Activated T-helper 1 cell treated with Interleukin-2 at 50 U/mL for 16 hours (primary cell): ENCODE measurements at regions not wholly inside any gene's neighbourhood (a gene's known extent, or its start where the extent isn't known, plus 50 kb on each side); places are given as distances from the start of the nearest gene placed in this dataset.

Experiments
- DNase-seq: peaks from one replicate; pipeline ENCODE4 v3.0.0-alpha.2; 2020; ENCODE audit warnings: low read depth

GRCh38 chr1:221308534-221309511 lies 429.6 kb downstream of the HLX start:
- DNase-seq = no peak

- no peak for DNase-seq
Observed at GRCh38 chr1:221309723-221310122, 430.5 kb downstream of the HLX start.

- DNase-seq = no peak
Observed at GRCh38 chr1:221310180-221310579, 430.9 kb downstream of the HLX start.

- no peak for DNase-seq
Observed at GRCh38 chr1:221315330-221315729, 426.6 kb downstream of the DUSP10 start.

GRCh38 chr1:221316491-221317056 lies 425.3 kb downstream of the DUSP10 start:
- no peak for DNase-seq

- DNase-seq = no peak
Observed at GRCh38 chr1:221317537-221317936, 424.4 kb downstream of the DUSP10 start.

GRCh38 chr1:221327954-221328353 lies 413.9 kb downstream of the DUSP10 start:
- no peak for DNase-seq

GRCh38 chr1:221328371-221328770 lies 413.5 kb downstream of the DUSP10 start:
- no peak for DNase-seq

- no peak for DNase-seq
Observed at GRCh38 chr1:221331273-221332183, 410.4 kb downstream of the DUSP10 start.

GRCh38 chr1:221334062-221334461 lies 407.8 kb downstream of the DUSP10 start:
- no peak for DNase-seq

- DNase-seq = no peak
Observed at GRCh38 chr1:221335161-221336101, 406.5 kb downstream of the DUSP10 start.

- DNase-seq = no peak
Observed at GRCh38 chr1:221336126-221336525, 405.8 kb downstream of the DUSP10 start.

- no peak for DNase-seq
Observed at GRCh38 chr1:221337106-221337505, 404.8 kb downstream of the DUSP10 start.

- no peak for DNase-seq
Observed at GRCh38 chr1:221343136-221343535, 398.8 kb downstream of the DUSP10 start.

- no peak for DNase-seq
Observed at GRCh38 chr1:221343607-221344006, 398.3 kb downstream of the DUSP10 start.

- no peak for DNase-seq
Observed at GRCh38 chr1:221344693-221345092, 397.2 kb downstream of the DUSP10 start.

- no peak for DNase-seq
Observed at GRCh38 chr1:221347706-221348105, 394.2 kb downstream of the DUSP10 start.

- no peak for DNase-seq
Observed at GRCh38 chr1:221350091-221350490, 391.8 kb downstream of the DUSP10 start.

- DNase-seq = no peak
Observed at GRCh38 chr1:221356693-221357092, 385.2 kb downstream of the DUSP10 start.

GRCh38 chr1:221363039-221363438 lies 378.9 kb downstream of the DUSP10 start:
- DNase-seq = no peak

GRCh38 chr1:221366495-221367110 lies 375.3 kb downstream of the DUSP10 start:
- no peak for DNase-seq
